GM12878 (cell line): ENCODE measurements at regions not wholly inside any gene's neighbourhood (a gene's known extent, or its start where the extent isn't known, plus 50 kb on each side); places are given as distances from the start of the nearest gene placed in this dataset.

ENCODE experiments used
- ATAC-seq: fragments of 200-7000 bp; cut with Tn5 transposase; 3 replicates; pipeline ENCODE4 v1.9.1; 2020; ENCODE audit warnings: mild to moderate bottlenecking, moderate library complexity
- BruUV-seq: library from RNA; stranded (reverse); fragments of 400-500 nt; replicated peaks from 2 replicates; lab custom pipeline; 2021; lab: Mats Ljungman, UMichigan
- CTCF ChIA-PET: fragments of 300-600 bp; sonication (Branson Sonifier 250); formaldehyde crosslinking; extraction: SDS; loops from one replicate; lab custom pipeline; 2021; ENCODE audit warnings: inconsistent platforms; lab: Yijun Ruan, JAX
- POLR2A ChIA-PET: fragments of 350-600 bp; formaldehyde crosslinking; extraction: SDS; loops from one replicate; lab custom pipeline; 2021; ENCODE audit warnings: inconsistent platforms; lab: Charles Lee
- RAD21 ChIA-PET: fragments of 300-600 bp; sonication (Branson Sonifier 250); formaldehyde crosslinking; loops from one replicate; lab custom pipeline; 2023; ENCODE audit warnings: antibody characterized with exemption; ENCODE audit not compliant: unreplicated experiment; lab: Charles Lee
- SMC1A ChIA-PET: fragments of 300-600 bp; sonication (Branson Sonifier 250); formaldehyde crosslinking; loops from one replicate; lab custom pipeline; 2023; ENCODE audit not compliant: unreplicated experiment, uncharacterized antibody; lab: Charles Lee
- DNase-seq: peaks from one replicate; pipeline ENCODE4 v3.0.0-alpha.2; 2011; ENCODE audit warnings: low read depth, low spot score
- FAIRE-seq: peaks from 3 replicates; lab custom pipeline; 2011; peaks lifted over from hg19 to GRCh38; lab: Jason Lieb, UNC
- H2AFZ ChIP-seq: 2 replicates; pipeline ENCODE4 v1.6.0; 2011; ENCODE audit warnings: low read depth, low read length, control low read depth; ENCODE audit not compliant: control insufficient read depth
- H3K27ac ChIP-seq: 2 replicates; pipeline ENCODE4 v1.5.1; 2011; ENCODE audit warnings: control low read depth; ENCODE audit not compliant: control insufficient read depth, insufficient read depth
- H3K27me3 ChIP-seq, 2 experiments: replicated peaks in 1 of 2; 2 replicates each; pipeline versions ENCODE4 v1.6.0 to v1.6.1; 2011; ENCODE audit warnings: low read length in 1 of 2; ENCODE audit not compliant: control insufficient read depth in 2 of 2, insufficient read depth in 2 of 2
- H3K36me3 ChIP-seq, 2 experiments: 2 replicates each; pipeline ENCODE4 v1.5.1; 2011; ENCODE audit warnings: low read length in 1 of 2; ENCODE audit not compliant: control insufficient read depth in 2 of 2, insufficient read depth in 2 of 2
- H3K4me1 ChIP-seq: 2 replicates; pipeline ENCODE4 v1.6.1; 2011; ENCODE audit warnings: mild to moderate bottlenecking, low read length, moderate library complexity, mixed read lengths; ENCODE audit not compliant: control insufficient read depth, insufficient read depth
- H3K4me2 ChIP-seq: 2 replicates; pipeline ENCODE4 v1.6.0; 2011; ENCODE audit warnings: control low read depth; ENCODE audit not compliant: control insufficient read depth, insufficient read depth
- H3K4me3 ChIP-seq: fragments of 200-600 bp; sonication (generic); 2 replicates; pipeline ENCODE4 v1.5.1; 2016
- H3K79me2 ChIP-seq: 2 replicates; pipeline ENCODE4 v1.6.0; 2011; ENCODE audit warnings: low read length; ENCODE audit not compliant: control insufficient read depth, insufficient read depth
- H3K9ac ChIP-seq: 2 replicates; pipeline ENCODE4 v1.8.0; 2011; ENCODE audit warnings: low read length, control low read depth, mixed read lengths; ENCODE audit not compliant: control insufficient read depth, insufficient read depth
- H3K9me3 ChIP-seq: replicated peaks from 3 replicates; pipeline ENCODE4 v1.5.1; 2011; ENCODE audit warnings: mild to moderate bottlenecking, low read length; ENCODE audit not compliant: control insufficient read depth, insufficient read depth
- H4K20me1 ChIP-seq: 2 replicates; pipeline ENCODE4 v1.6.0; 2011; ENCODE audit not compliant: control insufficient read depth, insufficient read depth
- CBFB ChIP-seq: IDR thresholded peaks from 2 replicates; pipeline ENCODE4 v1.6.1; 2016; ENCODE audit warnings: antibody characterized with exemption, low read depth
- IRF4 ChIP-seq: IDR thresholded peaks from 2 replicates; pipeline ENCODE4 v1.6.1; 2011; ENCODE audit warnings: low read depth, low read length
- MXI1 ChIP-seq: fragments of 150-350 bp; IDR thresholded peaks from 2 replicates; pipeline ENCODE4 v1.6.1; 2011; ENCODE audit warnings: low read depth, mild to moderate bottlenecking, inconsistent platforms, low read length, improper control_type of control experiment
- MYB ChIP-seq: fragments of 150-350 bp; IDR thresholded peaks from 2 replicates; pipeline ENCODE4 v1.6.1; 2014; ENCODE audit warnings: mild to moderate bottlenecking, low read depth, low read length, borderline replicate concordance
- NRF1 ChIP-seq: conservative IDR thresholded peaks from 2 replicates; pipeline ENCODE4 v1.6.1; 2011; ENCODE audit warnings: mild to moderate bottlenecking, low read depth, low read length, improper control_type of control experiment
- RAD51 ChIP-seq: fragments of 450-650 bp; IDR thresholded peaks from 2 replicates; pipeline ENCODE4 v1.6.1; 2016; ENCODE audit warnings: moderate library complexity, mild to moderate bottlenecking, inconsistent platforms
- SP1 ChIP-seq: IDR thresholded peaks from one replicate; pipeline ENCODE4 v1.6.1; 2011; ENCODE audit warnings: low read depth, low read length
- STAT1 ChIP-seq: fragments of 450-650 bp; conservative IDR thresholded peaks from 2 replicates; pipeline ENCODE4 v1.6.1; 2014; ENCODE audit warnings: antibody characterized with exemption, mild to moderate bottlenecking
- YBX1 ChIP-seq: fragments of 450-650 bp; IDR thresholded peaks from 2 replicates; pipeline ENCODE4 v1.6.1; 2016; ENCODE audit warnings: antibody characterized with exemption
- ZBTB11 ChIP-seq: fragments of 450-650 bp; formaldehyde crosslinking; IDR thresholded peaks from 2 replicates; pipeline ENCODE4 v1.5.0; 2022; ENCODE audit warnings: mild to moderate bottlenecking, missing genetic modification characterization
- ZZZ3 ChIP-seq: IDR thresholded peaks from 2 replicates; pipeline ENCODE4 v1.6.1; 2011; ENCODE audit warnings: low read depth; ENCODE audit not compliant: control insufficient read depth, insufficient read length
- WGBS: methylation state at CpG from one replicate; pipeline ENCODE4 v1.1.6; 2016; ENCODE audit warnings: low lambda C conversion rate; ENCODE audit not compliant: insufficient replicate concordance, insufficient coverage; ENCODE audit errors: missing lambda C conversion rate; 5-methylcytosine and 5-hydroxymethylcytosine counted together
- in situ Hi-C: fragments of 300-500 bp; cut with MboI; formaldehyde crosslinking; loops from 9 replicates; pipeline ENCODE4 v1.14.3; 2018; ENCODE audit warnings: mixed read lengths
- intact Hi-C: fragments of 100-400 bp; cut with micrococcal nuclease; formaldehyde crosslinking; loops from one replicate; pipeline ENCODE4 v1.14.2; 2022; ENCODE audit not compliant: unreplicated experiment

GRCh38 chr11:10359171-10359570 is 54.3 kb downstream of the ADM start:
- SMC1A ChIA-PET, result interaction anchor here (1.4 kb wide), 1 partner anchor 49 kb away, joined by 3 read pairs; no protein-coding TSS in a partner anchor
- Histone ChIP-seq H3K27ac (no peak overlapping the region), H3K4me2 (no peak overlapping the region), H3K4me1 (no peaks in the 10 kb centered on the region), H2AFZ (no peak overlapping the region), H3K27me3 (peaks cover 0 to 8% of the 10 kb centered on the region in 2 experiments; a peak in 1 of 4 replicates), H3K9me3 (no peaks in the 10 kb centered on the region), H3K4me3 (no peak overlapping the region), H3K36me3 (no peaks in the 10 kb centered on the region), H4K20me1 (no peaks in the 10 kb centered on the region), H3K79me2 (no peaks in the 10 kb centered on the region), H3K9ac (no peak overlapping the region)
- FAIRE-seq (no peak), ATAC-seq (no peak), DNase-seq (no peak)
- CTCF ChIA-PET, result interaction anchor here (1.7 kb wide), 1 partner anchor 11 kb away, joined by 4 read pairs; no protein-coding TSS in a partner anchor
- POLR2A ChIA-PET, result no interaction called here
- intact Hi-C loops (no loop called here), in situ Hi-C loops (no loop called here)
- TF ChIP-seq YBX1 (no peak), ZZZ3 (no peak), SP1 (no peak), IRF4 (no peak), MXI1 (no peak), NRF1 (no peak), CBFB (no peak), ZBTB11 (CRISPR knock-in tag) (no peak), MYB (no peak), RAD51 (no peak), STAT1 (no peak)
- 50% methylated on average over 1 of the region's 1 CpG for WGBS
- RAD21 ChIA-PET, result interaction anchor here (1.1 kb wide), 1 partner anchor 497 kb away, joined by 3 read pairs; no protein-coding TSS in a partner anchor
- BruUV-seq, result no TSS peak
